ENCODE measurements at regions not wholly inside any gene's neighbourhood (a gene's known extent, or its start where the extent isn't known, plus 50 kb on each side); places are given as distances from the start of the nearest gene placed in this dataset.

DNA sequence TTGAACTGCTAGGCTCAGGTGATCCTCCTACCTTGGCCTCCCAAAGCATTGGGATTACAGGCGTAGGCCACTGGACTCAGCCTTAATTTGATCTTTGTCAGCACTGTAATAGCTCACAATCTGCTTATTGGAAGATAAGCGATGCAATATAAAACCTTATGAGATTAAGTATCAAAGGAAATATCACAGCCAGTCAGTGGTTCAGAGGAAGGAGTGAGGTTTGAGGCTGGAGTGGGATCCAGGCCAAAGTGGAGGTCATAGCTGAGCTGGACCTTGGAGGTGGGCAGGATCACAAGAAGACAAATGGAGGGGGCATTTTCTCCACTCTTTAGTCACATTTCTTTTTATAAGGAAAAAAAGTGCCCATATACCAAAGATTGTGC is 228.5 kb downstream of the RHOU start:
- TF ChIP-seq, protein P1, sequence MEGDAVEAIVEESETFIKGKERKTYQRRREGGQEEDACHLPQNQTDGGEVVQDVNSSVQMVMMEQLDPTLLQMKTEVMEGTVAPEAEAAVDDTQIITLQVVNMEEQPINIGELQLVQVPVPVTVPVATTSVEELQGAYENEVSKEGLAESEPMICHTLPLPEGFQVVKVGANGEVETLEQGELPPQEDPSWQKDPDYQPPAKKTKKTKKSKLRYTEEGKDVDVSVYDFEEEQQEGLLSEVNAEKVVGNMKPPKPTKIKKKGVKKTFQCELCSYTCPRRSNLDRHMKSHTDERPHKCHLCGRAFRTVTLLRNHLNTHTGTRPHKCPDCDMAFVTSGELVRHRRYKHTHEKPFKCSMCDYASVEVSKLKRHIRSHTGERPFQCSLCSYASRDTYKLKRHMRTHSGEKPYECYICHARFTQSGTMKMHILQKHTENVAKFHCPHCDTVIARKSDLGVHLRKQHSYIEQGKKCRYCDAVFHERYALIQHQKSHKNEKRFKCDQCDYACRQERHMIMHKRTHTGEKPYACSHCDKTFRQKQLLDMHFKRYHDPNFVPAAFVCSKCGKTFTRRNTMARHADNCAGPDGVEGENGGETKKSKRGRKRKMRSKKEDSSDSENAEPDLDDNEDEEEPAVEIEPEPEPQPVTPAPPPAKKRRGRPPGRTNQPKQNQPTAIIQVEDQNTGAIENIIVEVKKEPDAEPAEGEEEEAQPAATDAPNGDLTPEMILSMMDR (conservative IDR thresholded peaks at IDR 0.05; ENCODE audit: low read depth, low read length), result no peak
- TF ChIP-seq EZH2 (IDR thresholded peaks at IDR 0.05; ENCODE audit: borderline replicate concordance, low read depth, low read length, poor library complexity, severe bottlenecking), result no peak
